Muscle of back (tissue), 3 donors: ENCODE measurements at regions not wholly inside any gene's neighbourhood (a gene's known extent, or its start where the extent isn't known, plus 50 kb on each side); places are given as distances from the start of the nearest gene placed in this dataset.

ENCODE experiments used
- DNase-seq, 3 donors: peaks; one replicate each; pipeline versions ENCODE4 v3.0.0 to v3.0.0-alpha.2; 2013

GRCh38 chr2:122391726-122392125 lies 636.3 kb downstream of the TSN start:
- no peak for DNase-seq

- no peak for DNase-seq
Measured at GRCh38 chr2:122395687-122396086, 640.2 kb downstream of the TSN start.

- no peak for DNase-seq
Measured at GRCh38 chr2:122411231-122411630, 655.8 kb downstream of the TSN start.

GRCh38 chr2:122412360-122412759 lies 656.9 kb downstream of the TSN start:
- no peak for DNase-seq

- DNase-seq = no peak
Measured at GRCh38 chr2:122414902-122415301, 659.5 kb downstream of the TSN start.

- no peak for DNase-seq
Measured at GRCh38 chr2:122417114-122417513, 661.7 kb downstream of the TSN start.

- DNase-seq = no peak
Measured at GRCh38 chr2:122421775-122422174, 666.3 kb downstream of the TSN start.

GRCh38 chr2:122422384-122422991 lies 667.0 kb downstream of the TSN start:
- peak in 1 of 3 donors; percentile 7 for DNase-seq

- no peak for DNase-seq
Measured at GRCh38 chr2:122423934-122424333, 668.5 kb downstream of the TSN start.

- DNase-seq = no peak
Measured at GRCh38 chr2:122433123-122433754, 677.8 kb downstream of the TSN start.

GRCh38 chr2:122445003-122445402 lies 689.6 kb downstream of the TSN start:
- DNase-seq = no peak

GRCh38 chr2:122446761-122447160 lies 691.3 kb downstream of the TSN start:
- DNase-seq = no peak

GRCh38 chr2:122447237-122447636 lies 691.8 kb downstream of the TSN start:
- DNase-seq = no peak

- no peak for DNase-seq
Measured at GRCh38 chr2:122451040-122451439, 695.6 kb downstream of the TSN start.

GRCh38 chr2:122451697-122452096 lies 696.2 kb downstream of the TSN start:
- DNase-seq = no peak

- DNase-seq = no peak
Measured at GRCh38 chr2:122469147-122469546, 713.7 kb downstream of the TSN start.

- DNase-seq = peak; percentile 68 to 93 (median 79)
Measured at GRCh38 chr2:122471753-122472152, 716.3 kb downstream of the TSN start.

GRCh38 chr2:122478117-122478516 lies 722.7 kb downstream of the TSN start:
- peak in 2 of 3 donors; percentile 14 to 54 for DNase-seq

- peak in 2 of 3 donors; percentile 30 to 67 for DNase-seq
Measured at GRCh38 chr2:122478771-122479170, 723.3 kb downstream of the TSN start.

GRCh38 chr2:122480501-122481243 lies 725.2 kb downstream of the TSN start:
- DNase-seq = no peak

GRCh38 chr2:122481244-122481622 lies 725.8 kb downstream of the TSN start:
- DNase-seq = no peak

- no peak for DNase-seq
Measured at GRCh38 chr2:122481717-122482116, 726.3 kb downstream of the TSN start.

- DNase-seq = peak in 1 of 3 donors; percentile 72
Measured at GRCh38 chr2:122486086-122486485, 730.6 kb downstream of the TSN start.
